COLO829 (cell line): ENCODE measurements at regions not wholly inside any gene's neighbourhood (a gene's known extent, or its start where the extent isn't known, plus 50 kb on each side); places are given as distances from the start of the nearest gene placed in this dataset.
A peak's percentile ranks its signal among the peaks of the same experiment; 100 is the strongest.
"Not testable (repeated sequence)": the region's sequence is repeated elsewhere in the genome, so short reads cannot be mapped to it uniquely, and the experiment has no call there.

Experiments used
- DNase-seq: peaks from one replicate; pipeline ENCODE4 v3.0.0; 2012; ENCODE audit warnings: low spot score

DNA sequence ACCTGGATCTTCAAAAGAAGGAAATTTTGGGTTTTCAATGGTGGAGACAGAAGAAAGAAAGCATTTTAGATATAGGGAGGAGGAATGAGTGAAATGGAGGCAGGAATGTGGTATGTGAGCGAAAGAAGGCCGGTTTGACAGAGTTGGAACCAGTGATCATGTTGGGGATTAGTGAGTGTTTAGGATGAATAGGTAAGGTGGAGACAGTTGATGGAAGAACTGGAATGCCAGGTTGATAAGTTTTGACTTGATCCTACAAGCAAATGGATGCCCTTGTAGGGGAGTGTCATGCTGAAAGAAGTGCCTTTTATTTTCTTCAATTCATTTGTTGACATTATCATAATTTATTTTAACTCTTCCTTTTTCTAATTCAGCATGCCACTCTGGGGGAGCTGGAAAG lies 207.8 kb upstream of the AMOT start:
- no peak for DNase-seq

DNA sequence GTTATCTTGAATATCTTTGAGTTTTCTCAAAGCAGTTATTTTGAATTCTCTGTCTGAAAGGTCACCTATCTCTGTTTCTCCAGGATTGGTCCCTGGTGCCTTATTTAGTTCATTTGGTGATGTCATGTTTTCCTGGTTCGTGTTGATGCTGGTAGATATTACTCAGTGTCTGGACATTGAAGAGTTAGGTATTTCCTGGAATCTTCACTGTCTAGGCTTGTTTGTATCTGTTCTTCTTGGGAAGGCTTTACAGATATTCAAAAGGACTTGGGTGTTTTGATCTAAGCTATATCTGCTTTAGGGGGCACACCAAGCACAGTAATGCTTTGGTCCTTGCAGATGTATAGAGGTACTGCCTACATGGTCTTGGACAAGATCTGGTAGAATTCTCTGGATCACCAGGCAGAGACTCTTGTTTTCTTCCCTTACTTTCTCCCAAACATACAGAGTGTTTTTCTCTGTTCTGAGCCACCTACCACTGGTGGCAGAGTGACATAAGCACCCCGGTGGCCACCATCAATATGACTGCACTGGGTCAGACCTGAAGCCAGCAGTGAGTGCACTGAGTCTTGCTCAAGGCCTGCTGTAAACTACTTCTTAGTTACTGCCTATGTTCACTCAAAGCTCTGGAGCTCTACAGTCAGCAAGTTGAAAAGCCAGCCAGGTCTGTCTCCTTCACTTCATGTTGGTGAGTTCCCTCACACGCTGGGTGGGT lies 193.5 kb upstream of the AMOT start:
- DNase-seq, result no peak

- DNase-seq, result no peak
Observed at GRCh38 chrX:113019958-113020357, 179.3 kb upstream of the AMOT start.

GRCh38 chrX:113009837-113010236 lies 169.2 kb upstream of the AMOT start:
- no peak for DNase-seq

DNA sequence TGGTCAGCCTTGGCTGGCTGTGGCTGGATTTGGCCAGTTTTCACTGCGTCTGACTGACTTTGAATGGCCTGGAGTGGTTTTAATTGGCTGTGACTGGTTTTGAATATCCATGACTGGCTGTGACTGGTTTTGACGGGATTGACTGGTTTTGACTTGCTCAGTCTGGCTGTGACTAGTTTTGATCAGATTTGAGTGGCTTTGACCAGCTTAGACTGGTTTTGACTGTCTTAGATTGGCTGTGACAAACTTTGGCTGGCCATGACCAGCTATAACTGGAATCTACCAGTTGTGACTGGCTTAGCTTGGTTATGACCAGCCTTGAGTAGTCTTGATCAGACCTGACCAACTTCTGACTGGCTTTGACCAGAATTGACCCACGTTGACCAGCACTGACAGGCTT lies 168.4 kb upstream of the AMOT start:
- DNase-seq, result no peak

DNA sequence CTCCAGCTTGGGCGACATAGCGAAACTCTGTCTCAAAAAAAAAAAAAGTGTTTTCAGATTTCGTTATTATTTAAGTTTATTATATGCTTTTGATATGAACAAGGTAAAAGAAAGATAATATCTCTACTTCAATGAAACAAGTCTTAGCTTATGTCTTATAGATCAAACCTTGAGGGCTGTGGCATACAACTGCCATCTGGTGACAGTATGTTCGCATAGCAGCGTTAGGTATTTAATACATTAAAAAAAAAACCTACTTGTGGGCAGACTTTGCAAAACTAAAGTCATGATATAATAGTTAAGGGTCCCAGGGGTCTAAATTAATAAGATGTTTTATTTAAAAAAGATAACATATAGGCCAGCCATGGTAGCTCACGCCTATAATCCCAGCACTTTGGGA lies 161.2 kb upstream of the AMOT start:
- DNase-seq, result no peak

- no peak for DNase-seq
Observed at GRCh38 chrX:112997991-112998390, 157.4 kb upstream of the AMOT start.

- no peak for DNase-seq
Observed at GRCh38 chrX:112991801-112992200, 151.2 kb upstream of the AMOT start.

DNA sequence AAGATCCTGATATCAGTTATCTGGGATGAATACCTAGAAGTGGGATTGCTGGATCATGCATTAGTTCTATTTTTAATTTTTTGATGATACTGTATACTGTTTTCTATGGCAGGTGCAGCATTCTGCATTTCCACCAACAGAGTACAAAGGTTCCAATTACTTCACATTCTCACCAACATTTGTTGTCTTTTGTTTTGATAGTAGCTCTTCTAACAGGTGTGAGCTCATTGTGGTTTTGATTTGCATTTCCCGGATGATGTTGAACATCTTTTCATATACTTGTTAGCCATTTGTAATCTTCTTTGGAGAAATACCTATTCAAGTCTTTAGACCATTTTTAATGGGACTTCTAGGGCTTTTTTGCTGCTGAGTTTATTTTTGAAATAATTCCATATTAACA lies 139.2 kb upstream of the AMOT start:
- DNase-seq, result no peak

DNA sequence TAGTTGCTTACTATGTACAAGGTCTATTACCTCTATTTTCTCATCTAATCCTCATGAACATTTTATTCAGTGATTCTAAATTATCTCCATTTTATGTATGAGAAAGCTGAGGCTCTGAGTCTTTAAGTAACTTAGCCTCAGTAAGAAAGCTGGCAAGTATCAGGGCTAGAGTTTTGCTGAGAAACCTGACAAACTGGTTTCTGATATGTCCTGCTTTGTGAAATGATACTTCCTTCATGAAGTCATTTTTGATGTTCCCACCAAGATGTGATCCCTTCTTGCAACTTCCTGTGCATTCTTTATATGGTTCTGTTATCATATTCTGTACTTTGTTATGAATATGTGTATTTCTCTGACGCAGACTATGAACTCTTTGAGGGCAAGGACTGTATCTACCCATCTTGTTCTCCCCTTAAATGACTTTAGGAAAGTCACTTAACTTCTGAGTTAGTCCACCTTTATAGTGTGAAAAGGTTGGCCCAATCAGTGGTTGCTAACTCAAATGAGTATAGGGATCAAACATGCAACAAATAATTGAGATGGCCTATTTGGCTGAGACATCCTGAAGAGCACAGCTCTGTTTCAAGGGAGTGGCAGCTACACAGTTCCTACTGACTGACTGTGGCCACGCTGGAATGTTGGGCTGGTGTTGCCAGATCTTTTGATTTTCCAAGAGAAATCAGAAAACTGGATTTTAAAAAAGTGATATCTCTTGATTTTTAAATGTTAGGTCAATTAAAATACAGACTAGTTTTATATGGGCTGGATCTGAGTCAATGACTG lies 127.9 kb upstream of the AMOT start:
- no peak for DNase-seq

DNA sequence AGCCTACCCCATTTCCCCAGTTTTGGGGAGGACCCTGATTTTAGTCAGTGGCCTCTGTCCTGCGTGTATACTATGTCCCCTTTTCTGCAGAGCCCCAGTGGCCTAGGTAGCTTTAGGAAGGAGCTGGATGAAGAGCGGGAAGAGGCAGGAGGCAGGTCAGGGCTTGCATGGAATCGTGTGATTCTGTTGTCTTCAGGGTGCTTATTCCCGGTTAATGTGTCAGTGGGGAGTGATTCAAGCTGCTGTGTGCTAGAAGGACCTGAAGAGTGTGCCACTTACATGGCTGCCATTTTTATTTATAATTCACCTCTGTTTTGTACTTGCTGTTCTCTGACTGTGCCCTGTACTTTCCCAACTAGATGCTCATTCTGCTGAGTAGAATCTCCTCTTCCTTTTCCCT lies 127.3 kb upstream of the AMOT start:
- DNase-seq, result no peak

DNA sequence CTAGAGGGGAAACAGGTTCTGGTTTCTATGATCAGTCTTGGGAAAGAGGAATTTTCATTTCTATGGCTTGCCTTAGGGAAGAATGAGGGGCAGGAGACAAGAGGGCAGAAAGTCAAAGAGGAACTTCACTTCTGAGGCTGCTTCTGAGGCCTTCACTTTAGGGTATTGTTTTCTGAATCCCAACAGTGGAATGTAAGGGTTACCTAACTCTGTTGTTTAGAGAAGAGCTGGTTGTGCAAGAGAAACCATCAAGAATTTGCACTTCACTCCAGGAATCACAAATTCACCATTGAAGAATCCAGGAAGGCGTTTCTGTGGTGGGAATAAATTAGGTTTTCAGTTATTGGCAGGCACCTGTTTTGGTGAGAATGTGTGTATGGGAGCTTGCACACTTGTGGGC lies 126.7 kb upstream of the AMOT start:
- no peak for DNase-seq

GRCh38 chrX:112961981-112962380 lies 121.3 kb upstream of the AMOT start:
- DNase-seq, result no peak

- DNase-seq, result no peak
Observed at GRCh38 chrX:112947981-112948615, 107.5 kb upstream of the AMOT start.

- no peak for DNase-seq
Observed at GRCh38 chrX:112946227-112946626, 105.6 kb upstream of the AMOT start.

DNA sequence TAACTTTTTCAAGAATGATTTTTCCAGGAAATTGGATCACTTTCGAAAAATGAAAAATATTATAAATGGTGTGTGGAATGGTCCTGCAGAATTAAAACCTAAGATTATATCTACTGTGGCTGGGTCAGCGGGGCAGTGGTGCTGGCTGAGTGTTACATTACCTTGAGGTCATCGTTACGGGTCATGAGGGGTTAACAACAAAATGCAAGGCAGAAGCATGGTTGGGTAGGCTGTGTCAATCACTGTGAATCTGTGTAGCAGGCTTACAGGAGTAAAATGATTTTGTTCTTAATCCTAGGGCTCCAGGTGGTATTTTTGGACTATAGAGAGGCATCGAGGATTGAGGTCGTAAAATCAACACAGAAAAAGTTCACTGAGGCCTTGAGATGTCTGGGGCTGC lies 105.2 kb upstream of the AMOT start:
- DNase-seq, result no peak

- DNase-seq, result peak; percentile 0
Observed at GRCh38 chrX:112941209-112941837, 100.7 kb upstream of the AMOT start.

GRCh38 chrX:112935029-112935428 lies 94.4 kb upstream of the AMOT start:
- DNase-seq, result no peak

DNA sequence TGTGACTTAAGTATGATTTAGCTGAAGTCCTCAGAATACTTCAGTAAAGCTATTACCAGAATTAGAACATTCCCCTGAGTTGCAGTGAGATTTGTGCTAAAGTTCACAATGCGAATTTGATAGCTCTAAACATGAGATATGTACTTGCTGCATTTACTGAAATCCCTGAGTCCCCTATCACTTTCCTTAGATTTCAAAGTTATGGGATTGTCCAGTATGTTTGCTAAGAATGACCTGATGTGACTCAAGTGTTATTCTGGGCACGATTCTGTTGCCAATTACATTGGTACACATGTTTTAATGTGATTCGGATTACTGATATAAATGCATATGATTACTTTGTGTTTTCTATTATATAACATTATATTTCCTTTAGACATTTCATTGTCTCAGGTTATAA lies 91.3 kb upstream of the AMOT start:
- no peak for DNase-seq

DNA sequence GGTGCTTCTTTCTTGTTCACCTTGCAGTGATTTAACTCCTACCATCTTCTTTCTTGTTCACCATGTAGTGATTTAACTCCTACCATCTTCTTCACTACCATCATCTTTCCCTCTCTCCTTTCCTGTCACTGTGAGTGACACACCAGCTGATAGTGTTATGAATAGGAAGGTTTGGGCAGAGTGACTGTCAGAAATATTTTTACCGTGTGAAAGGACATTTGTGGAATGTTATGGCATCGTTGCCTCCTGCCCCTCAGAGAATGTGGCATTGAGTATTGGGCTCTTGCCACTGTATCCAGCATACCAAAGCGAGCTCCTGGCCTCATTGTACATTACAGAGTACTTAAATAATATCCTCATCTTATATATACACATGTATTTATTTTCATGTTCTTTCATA lies 90.8 kb upstream of the AMOT start:
- DNase-seq, result no peak

DNA sequence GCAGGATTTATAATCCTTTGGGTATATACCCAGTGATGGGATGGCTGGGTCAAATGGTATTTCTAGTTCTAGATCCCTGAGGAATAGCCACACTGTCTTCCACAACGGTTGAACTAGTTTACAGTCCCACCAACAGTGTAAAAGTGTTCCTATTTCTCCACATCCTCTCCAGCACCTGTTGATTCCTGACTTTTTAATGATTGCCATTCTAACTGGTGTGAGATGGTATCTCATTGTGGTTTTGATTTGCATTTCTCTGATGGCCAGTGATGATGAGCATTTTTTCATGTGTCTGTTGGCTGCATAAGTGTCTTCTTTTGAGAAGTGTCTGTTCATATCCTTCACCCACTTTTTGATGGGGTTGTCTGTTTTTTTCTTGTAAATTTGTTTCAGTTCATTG lies 82.8 kb upstream of the AMOT start:
- DNase-seq, result not testable (repeated sequence)

DNA sequence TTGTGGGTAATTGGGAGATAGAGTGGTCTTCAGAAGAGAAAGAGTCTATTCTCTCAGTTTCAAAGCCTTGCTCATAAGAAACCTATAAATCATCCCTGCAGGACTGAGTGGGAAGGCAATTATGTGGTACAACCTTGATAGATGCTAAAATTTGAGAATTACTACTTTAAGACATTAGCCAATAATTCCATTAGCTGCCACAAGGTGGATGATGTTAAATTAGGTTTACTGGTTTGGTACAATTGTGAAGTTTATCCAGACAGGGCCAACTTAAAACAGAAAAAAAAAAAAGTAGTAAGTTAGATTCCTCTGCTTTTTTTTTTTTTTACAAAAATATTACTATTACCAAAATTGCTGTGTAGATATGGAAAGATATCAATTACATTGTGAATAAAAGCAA lies 73.2 kb upstream of the AMOT start:
- peak; percentile 23 for DNase-seq

DNA sequence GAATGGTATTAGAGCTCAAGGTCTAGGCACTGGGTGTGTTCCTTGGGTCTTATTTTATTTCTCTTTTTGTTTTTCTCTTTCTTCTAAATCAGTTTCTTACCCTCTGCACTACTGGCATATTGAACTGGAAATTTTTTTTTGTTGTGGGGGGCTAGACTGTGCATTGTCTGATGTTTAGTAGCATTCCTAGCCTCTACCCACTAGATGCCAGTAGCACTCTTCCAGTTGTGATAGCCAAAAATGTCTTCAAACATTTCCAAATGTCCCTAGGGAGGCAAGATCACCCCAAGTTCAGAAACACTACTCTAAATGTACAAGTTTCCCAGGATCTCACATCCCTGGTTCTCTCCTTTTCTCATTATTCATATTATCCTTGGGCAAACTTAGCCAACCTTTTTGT lies 69.8 kb upstream of the AMOT start:
- DNase-seq, result no peak
